LoVo (cell line): ENCODE measurements at regions not wholly inside any gene's neighbourhood (a gene's known extent, or its start where the extent isn't known, plus 50 kb on each side); places are given as distances from the start of the nearest gene placed in this dataset.

Experiments
- DNase-seq: peaks from one replicate; pipeline ENCODE4 v3.0.0-alpha.2; 2016; ENCODE audit warnings: low spot score

GRCh38 chr6:74765486-74765885 lies 440.4 kb downstream of the COL12A1 start:
- DNase-seq = no peak

- no peak for DNase-seq
Measured at GRCh38 chr6:74764486-74764885, 441.4 kb downstream of the COL12A1 start.

DNA sequence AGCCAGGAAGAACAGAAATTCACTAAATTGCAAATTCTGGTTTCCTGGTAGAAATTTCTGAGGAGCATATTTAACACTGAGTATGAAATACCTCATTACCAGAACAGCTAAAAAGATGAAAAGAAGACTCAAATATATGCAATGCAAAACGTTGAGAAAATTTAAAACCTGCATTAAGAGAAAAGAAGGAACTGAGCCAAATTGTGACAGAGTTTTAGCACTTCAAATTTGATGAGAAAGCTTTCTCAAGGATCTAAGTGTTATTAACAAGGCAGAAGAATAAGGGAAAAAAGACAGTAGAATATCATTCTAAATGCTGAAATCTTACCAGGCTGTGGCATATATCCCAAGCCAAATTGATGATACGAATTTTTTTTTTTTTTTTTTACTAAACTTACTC lies 443.0 kb downstream of the COL12A1 start:
- no peak for DNase-seq

DNA sequence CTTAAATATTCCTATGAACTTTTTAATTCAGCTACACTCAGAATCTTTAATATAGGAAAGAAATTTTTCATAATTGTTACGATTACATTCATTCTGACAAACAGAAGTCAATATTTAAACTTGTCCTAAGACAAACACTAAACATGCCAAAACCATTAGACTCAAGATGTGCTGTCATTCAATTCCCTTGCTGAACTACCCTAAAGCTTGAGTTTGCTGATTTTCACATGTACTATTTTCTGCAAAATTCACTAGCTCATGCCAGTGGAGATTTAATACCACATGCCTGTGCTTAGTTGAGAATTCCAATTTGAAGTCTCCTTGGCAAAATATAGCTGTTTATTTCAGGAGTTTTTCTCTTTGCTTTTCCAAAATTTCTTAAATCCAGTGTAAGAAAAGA lies 448.0 kb downstream of the COL12A1 start:
- DNase-seq = no peak

- DNase-seq = no peak
Measured at GRCh38 chr6:74756923-74757322, 448.9 kb downstream of the COL12A1 start.

DNA sequence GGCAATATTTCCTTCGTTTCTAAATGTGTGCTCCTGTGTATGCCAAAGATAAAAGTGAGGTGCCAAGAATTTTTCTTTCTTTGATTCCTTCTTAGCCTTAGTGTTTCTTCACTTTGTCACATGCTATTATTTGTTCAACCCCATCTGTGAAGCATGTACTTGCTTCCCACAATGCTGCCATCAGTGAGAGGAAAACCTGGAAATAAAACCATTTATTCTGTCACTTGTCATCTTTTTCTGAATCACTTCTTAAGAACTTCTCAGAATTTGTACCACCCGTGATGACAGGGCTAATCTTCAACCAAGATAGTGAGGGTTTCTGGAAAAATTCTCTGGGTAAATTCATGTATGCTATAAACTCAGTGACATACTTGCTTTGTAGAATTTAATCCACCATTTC lies 450.1 kb downstream of the COL12A1 start:
- DNase-seq = no peak

DNA sequence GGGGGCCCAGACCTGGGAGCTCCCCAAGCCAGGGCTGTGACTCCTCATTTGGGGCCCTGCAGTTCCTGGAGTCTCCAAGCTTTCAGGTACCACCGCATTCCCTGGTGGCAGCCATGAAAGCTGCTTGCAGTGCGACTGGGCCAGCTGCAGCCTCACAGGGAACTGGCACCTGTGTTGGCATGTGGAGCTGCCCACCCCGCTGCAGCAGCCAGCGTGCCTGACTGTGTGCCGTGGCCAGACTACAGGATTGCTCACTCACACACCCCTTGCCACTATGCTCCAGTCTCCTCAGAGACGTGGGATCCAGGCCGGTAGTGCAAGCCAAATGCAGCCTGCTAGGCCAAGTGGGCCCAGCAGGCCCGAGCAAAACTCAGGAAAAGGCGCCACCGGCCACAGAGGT lies 450.7 kb downstream of the COL12A1 start:
- no peak for DNase-seq

- DNase-seq = no peak
Measured at GRCh38 chr6:74753883-74754600, 451.8 kb downstream of the COL12A1 start.

DNA sequence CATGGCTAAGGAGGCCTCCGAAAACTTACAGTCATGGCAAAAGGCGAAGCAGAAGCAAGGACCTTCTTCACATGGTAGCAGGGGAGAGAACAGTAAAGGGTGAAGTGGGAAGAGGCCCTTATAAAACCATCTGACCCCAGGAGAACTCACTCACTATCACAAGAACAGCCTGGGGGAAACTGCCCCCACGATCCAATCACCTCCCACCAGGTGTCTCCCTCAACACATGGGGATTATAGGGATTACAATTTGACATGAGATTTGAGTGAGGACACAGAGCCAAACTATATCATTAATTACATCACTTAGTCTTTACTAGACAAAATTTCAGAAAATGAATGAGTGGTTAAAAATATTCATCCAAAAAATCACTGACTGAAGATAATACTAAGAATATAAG lies 453.6 kb downstream of the COL12A1 start:
- DNase-seq = no peak

- no peak for DNase-seq
Measured at GRCh38 chr6:74750826-74751225, 455.0 kb downstream of the COL12A1 start.

DNA sequence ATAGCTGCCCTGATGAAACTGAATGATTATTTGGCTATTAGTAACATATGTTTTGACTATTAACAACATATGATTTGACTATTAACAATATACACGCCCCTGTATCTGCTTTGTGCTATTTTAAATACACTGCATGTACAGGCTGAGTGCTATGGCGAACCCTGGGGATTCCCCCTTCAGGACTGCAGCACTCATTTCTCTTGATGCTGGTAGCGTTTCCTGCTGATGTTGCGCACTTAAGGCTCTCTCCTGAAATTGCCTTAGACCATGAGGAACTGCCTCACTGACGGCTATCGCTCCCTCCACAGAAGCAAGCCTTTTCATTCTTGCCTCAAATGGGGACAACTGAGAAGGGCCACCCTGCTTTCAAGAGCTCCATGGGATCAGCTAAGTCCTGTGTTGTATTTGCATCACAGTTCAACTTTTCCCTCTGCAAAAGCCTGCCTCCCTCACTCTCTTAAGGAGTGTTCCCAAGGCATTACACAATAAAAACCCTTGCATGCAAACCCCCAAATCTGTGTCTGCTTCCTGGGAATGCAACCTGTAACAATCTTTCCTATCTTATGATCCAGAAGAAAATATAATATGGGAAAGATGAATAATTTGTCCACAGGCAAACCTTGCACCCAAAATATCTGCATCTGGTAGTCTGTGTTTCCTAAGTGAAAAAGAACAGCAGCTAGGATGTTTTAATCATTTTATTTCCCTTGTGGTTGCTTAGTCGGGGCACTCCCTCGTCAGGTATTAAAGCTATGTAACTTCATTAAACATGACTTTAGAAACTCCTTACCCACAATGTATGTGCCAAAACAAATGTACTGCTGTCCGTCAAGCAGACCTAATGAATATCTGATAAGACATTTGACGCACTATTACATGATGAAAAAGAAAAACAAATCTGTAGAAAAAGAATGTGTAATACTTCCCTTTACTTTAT lies 456.4 kb downstream of the COL12A1 start:
- DNase-seq = peak; percentile 35

- DNase-seq = no peak
Measured at GRCh38 chr6:74745670-74746069, 460.2 kb downstream of the COL12A1 start.

DNA sequence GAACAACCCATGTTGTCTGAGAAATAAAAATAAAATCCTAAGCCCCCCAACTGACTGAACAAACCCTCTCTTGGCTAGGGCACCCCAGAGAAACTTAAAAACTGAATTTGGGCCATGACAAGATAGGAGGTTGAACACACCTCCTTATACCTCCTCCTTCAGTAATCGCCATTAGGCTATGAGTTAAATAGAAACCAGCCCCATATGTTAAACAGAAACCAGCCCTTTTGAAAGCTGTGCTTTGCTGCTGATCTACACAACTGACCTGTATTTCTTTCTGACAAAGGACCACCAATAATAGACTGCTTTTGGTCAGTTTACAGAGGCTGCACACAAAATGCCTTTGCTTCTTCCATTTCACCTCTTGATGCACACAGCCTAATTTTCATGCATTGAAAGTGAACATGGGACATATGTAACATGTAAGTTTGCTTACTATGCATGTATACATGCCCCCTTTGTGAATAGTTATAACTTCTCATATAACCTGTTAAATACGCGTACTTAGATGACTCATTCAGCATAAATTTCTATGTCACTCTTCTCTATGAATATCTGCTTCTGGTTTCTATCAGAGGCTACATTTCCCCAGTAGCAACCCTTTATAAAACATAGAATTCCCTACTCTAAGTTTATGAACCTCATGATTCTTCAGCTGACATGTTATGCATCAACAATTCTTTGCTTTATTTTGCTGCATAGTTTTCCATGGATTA lies 462.9 kb downstream of the COL12A1 start:
- no peak for DNase-seq

GRCh38 chr6:74741646-74742045 lies 464.2 kb downstream of the COL12A1 start:
- DNase-seq = no peak

- no peak for DNase-seq
Measured at GRCh38 chr6:74735304-74735703, 470.5 kb downstream of the COL12A1 start.

DNA sequence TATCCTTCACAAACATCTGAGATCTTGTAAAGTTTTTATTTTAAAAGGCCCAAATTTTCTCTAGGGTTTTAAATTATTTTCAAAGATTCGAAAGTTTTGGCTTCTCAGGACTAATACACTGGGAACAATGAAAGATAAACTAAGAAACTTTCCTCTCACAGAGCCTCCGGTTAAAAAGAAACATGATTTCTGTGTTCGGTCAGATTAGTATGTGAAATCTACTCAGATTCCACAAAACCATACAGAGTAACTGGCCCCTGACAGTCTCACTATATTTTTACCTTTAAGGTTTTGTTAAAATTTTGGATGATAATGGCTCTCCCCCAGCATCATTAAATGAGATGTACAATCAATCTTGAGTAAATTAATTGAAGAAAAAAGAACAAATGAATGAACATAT lies 471.0 kb downstream of the COL12A1 start:
- no peak for DNase-seq

DNA sequence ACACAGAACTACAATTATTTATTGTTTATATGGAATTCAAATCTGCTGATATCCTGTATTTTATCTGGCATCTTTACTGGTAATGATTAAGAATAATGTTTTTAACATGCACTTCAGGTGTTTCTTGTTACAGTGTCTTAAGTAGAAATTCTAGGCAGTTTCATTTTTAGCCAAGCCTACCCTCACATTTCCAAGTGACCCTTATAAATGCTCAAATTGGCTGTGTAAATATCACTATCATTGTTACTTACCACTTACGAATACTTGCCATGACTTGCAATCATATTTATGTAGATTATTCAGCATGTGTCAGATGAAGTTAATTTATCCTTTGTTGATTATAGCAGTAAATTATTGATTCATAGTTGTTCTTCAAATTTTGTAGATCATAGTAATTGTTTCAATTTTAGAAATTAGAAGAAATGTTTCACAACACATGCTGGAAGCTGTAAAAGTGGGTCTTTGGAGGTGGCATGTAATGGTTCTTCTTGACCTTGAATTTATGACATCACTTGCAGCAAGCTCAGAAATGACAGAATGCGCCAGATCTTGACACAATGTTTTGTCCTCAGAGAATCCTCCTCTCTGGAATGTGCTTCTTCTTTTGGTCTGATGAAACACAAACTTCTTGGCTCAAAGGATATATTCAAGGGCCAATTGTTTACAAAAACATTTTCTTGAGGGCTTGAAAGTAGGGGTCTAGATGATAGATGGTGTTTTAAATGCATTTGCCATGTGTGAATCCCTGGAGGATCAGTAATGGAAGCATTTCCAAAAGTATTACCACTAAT lies 471.8 kb downstream of the COL12A1 start:
- no peak for DNase-seq

DNA sequence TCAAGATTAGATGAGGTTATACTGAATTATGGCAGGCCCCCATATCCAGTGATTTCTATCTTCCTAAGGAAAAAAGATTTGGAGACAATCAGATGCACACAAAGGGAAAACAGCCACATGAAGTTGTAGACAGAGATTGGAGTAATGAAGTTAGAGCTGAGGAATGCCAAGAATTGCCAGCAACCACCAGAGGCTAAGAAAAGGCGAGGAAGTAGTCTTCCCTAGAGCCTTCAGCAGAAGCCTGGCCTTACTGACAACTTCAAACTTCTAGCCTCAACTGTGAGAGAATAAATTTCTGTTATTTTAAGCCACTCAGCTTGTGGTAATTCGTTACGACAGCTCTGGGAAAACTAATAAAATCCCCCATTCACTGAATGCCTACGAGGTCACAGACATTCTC lies 473.9 kb downstream of the COL12A1 start:
- DNase-seq = no peak

GRCh38 chr6:74731204-74731603 lies 474.6 kb downstream of the COL12A1 start:
- DNase-seq = no peak

- no peak for DNase-seq
Measured at GRCh38 chr6:74720923-74721322, 484.9 kb downstream of the COL12A1 start.

DNA sequence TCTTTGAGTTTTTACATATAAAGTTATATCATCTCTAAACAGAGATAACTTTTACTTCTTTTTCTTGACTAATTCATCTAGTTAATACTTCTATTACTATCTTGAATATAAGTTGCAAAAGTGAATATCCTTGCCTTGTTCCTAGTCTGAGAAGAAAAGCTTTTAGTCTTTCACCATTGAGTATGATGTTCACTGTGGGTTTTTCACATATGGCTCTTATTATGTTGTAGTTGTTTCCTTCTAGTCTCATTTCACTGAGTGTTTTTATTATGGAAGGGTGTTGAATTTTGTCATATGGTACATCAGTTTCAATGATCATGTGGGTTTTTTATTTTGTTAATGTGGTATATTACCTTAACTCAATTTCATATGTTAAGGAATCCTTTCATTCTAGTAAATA lies 488.3 kb downstream of the COL12A1 start:
- no peak for DNase-seq
